ENCODE measurements at regions not wholly inside any gene's neighbourhood (a gene's known extent, or its start where the extent isn't known, plus 50 kb on each side); places are given as distances from the start of the nearest gene placed in this dataset.

GRCh38 chr4:119942806-119943205 is 123.8 kb downstream of the MAD2L1 start:
- H3K4me1 ChIP-seq (ENCODE audit: low read length), result no peaks in the 10 kb centered on the region
- H3K9ac ChIP-seq (ENCODE audit: low read length), result no peak overlapping the region
- no peaks in the 10 kb centered on the region for H3K27me3 ChIP-seq (ENCODE audit: low read depth, low read length)
- no peak overlapping the region for H3K4me2 ChIP-seq (ENCODE audit: low read length)
- TF ChIP-seq CTCF (IDR thresholded peaks at IDR 0.05; ENCODE audit: low read depth, low read length), result no peak
- no peak for TF ChIP-seq EZH2phosphoT487 (IDR thresholded peaks at IDR 0.05; ENCODE audit: low read depth)
- H3K4me3 ChIP-seq (ENCODE audit: low read length), result no peak overlapping the region
- no peak overlapping the region for H2AFZ ChIP-seq (ENCODE audit: low read depth, low read length)
- H3K27ac ChIP-seq (ENCODE audit: low read length), result no peak overlapping the region
- no peaks in the 10 kb centered on the region for H3K9me3 ChIP-seq (ENCODE audit: insufficient read depth, low read length)
- no peaks in the 10 kb centered on the region for H4K20me1 ChIP-seq (ENCODE audit: insufficient read depth, low read length)
- H3K79me2 ChIP-seq (ENCODE audit: low read length), result no peaks in the 10 kb centered on the region
- H3K36me3 ChIP-seq (replicated peaks; ENCODE audit: low read depth, low read length), result no peaks in the 10 kb centered on the region

- Histone ChIP-seq H3K4me3 (ENCODE audit: low read length) (no peak overlapping the region), H3K27me3 (ENCODE audit: low read depth, low read length) (no peaks in the 10 kb centered on the region), H4K20me1 (ENCODE audit: insufficient read depth, low read length) (no peaks in the 10 kb centered on the region), H3K27ac (ENCODE audit: low read length) (no peak overlapping the region), H3K9ac (ENCODE audit: low read length) (no peak overlapping the region), H3K36me3 (replicated peaks; ENCODE audit: low read depth, low read length) (no peaks in the 10 kb centered on the region), H3K9me3 (ENCODE audit: insufficient read depth, low read length) (no peaks in the 10 kb centered on the region), H3K4me2 (ENCODE audit: low read length) (no peak overlapping the region), H2AFZ (ENCODE audit: low read depth, low read length) (no peak overlapping the region), H3K4me1 (ENCODE audit: low read length) (no peaks in the 10 kb centered on the region), H3K79me2 (ENCODE audit: low read length) (no peaks in the 10 kb centered on the region)
- no peak for TF ChIP-seq CTCF (IDR thresholded peaks at IDR 0.05; ENCODE audit: low read depth, low read length)
- no peak for TF ChIP-seq EZH2phosphoT487 (IDR thresholded peaks at IDR 0.05; ENCODE audit: low read depth)
These were observed 126.1 kb downstream of the MAD2L1 start for GRCh38 chr4:119940557-119940956.

- Histone ChIP-seq H3K27me3 (ENCODE audit: low read depth, low read length) (no peaks in the 10 kb centered on the region), H2AFZ (ENCODE audit: low read depth, low read length) (no peak overlapping the region), H3K9ac (ENCODE audit: low read length) (no peak overlapping the region), H3K79me2 (ENCODE audit: low read length) (no peaks in the 10 kb centered on the region), H3K9me3 (ENCODE audit: insufficient read depth, low read length) (no peaks in the 10 kb centered on the region), H3K36me3 (replicated peaks; ENCODE audit: low read depth, low read length) (no peaks in the 10 kb centered on the region), H3K4me1 (ENCODE audit: low read length) (no peaks in the 10 kb centered on the region), H3K27ac (ENCODE audit: low read length) (no peak overlapping the region), H4K20me1 (ENCODE audit: insufficient read depth, low read length) (no peaks in the 10 kb centered on the region), H3K4me3 (ENCODE audit: low read length) (no peak overlapping the region), H3K4me2 (ENCODE audit: low read length) (no peak overlapping the region)
- TF ChIP-seq CTCF (IDR thresholded peaks at IDR 0.05; ENCODE audit: low read depth, low read length) (no peak), EZH2phosphoT487 (IDR thresholded peaks at IDR 0.05; ENCODE audit: low read depth) (no peak)
These were observed 127.3 kb downstream of the MAD2L1 start for GRCh38 chr4:119939071-119939995.

GRCh38 chr4:119937746-119938145 is 128.9 kb downstream of the MAD2L1 start:
- Histone ChIP-seq H3K9ac (ENCODE audit: low read length) (no peak overlapping the region), H3K79me2 (ENCODE audit: low read length) (no peaks in the 10 kb centered on the region), H3K4me1 (ENCODE audit: low read length) (no peaks in the 10 kb centered on the region), H3K36me3 (replicated peaks; ENCODE audit: low read depth, low read length) (no peaks in the 10 kb centered on the region), H3K4me2 (ENCODE audit: low read length) (no peak overlapping the region), H3K27me3 (ENCODE audit: low read depth, low read length) (no peaks in the 10 kb centered on the region), H3K4me3 (ENCODE audit: low read length) (no peak overlapping the region), H3K27ac (ENCODE audit: low read length) (no peak overlapping the region), H2AFZ (ENCODE audit: low read depth, low read length) (no peak overlapping the region), H4K20me1 (ENCODE audit: insufficient read depth, low read length) (no peaks in the 10 kb centered on the region), H3K9me3 (ENCODE audit: insufficient read depth, low read length) (no peaks in the 10 kb centered on the region)
- TF ChIP-seq CTCF (IDR thresholded peaks at IDR 0.05; ENCODE audit: low read depth, low read length), result no peak
- TF ChIP-seq EZH2phosphoT487 (IDR thresholded peaks at IDR 0.05; ENCODE audit: low read depth), result no peak

Measured in OCI-LY3 (cell line).